ENCODE measurements at regions not wholly inside any gene's neighbourhood (a gene's known extent, or its start where the extent isn't known, plus 50 kb on each side); places are given as distances from the start of the nearest gene placed in this dataset.

GRCh38 chr2:45224321-45224992, 215.2 kb upstream of the SIX2 start:
- DNase-seq (ENCODE audit: low read depth): no peak
- TF ChIP-seq CTCF (IDR thresholded peaks at IDR 0.05; ENCODE audit: low read depth, low read length, missing control alignments): no peak
- in situ Hi-C loops (cut with HindIII; ENCODE audit: low sequenced_read_pairs): no loop called here
- no peak overlapping the region for H3K4me3 ChIP-seq (ENCODE audit: low read depth, low read length)

GRCh38 chr2:45223531-45223930, 214.3 kb upstream of the SIX2 start:
- in situ Hi-C loops (cut with HindIII; ENCODE audit: low sequenced_read_pairs): no loop called here
- TF ChIP-seq CTCF (IDR thresholded peaks at IDR 0.05; ENCODE audit: low read depth, low read length, missing control alignments): no peak
- H3K4me3 ChIP-seq (ENCODE audit: low read depth, low read length): no peak overlapping the region
- DNase-seq (ENCODE audit: low read depth): no peak

- TF ChIP-seq CTCF (IDR thresholded peaks at IDR 0.05; ENCODE audit: low read depth, low read length, missing control alignments): no peak
- H3K4me3 ChIP-seq (ENCODE audit: low read depth, low read length): no peak overlapping the region
- in situ Hi-C loops (cut with HindIII; ENCODE audit: low sequenced_read_pairs): no loop called here
- no peak for DNase-seq (ENCODE audit: low read depth)
These were observed 211.0 kb upstream of the SIX2 start for GRCh38 chr2:45220227-45220626.

GRCh38 chr2:45218931-45219339, 209.7 kb upstream of the SIX2 start:
- in situ Hi-C loops (cut with HindIII; ENCODE audit: low sequenced_read_pairs): no loop called here
- no peak for DNase-seq (ENCODE audit: low read depth)
- H3K4me3 ChIP-seq (ENCODE audit: low read depth, low read length): no peak overlapping the region
- TF ChIP-seq CTCF (IDR thresholded peaks at IDR 0.05; ENCODE audit: low read depth, low read length, missing control alignments): no peak

GRCh38 chr2:45218297-45218696, 209.0 kb upstream of the SIX2 start:
- TF ChIP-seq CTCF (IDR thresholded peaks at IDR 0.05; ENCODE audit: low read depth, low read length, missing control alignments): no peak
- in situ Hi-C loops (cut with HindIII; ENCODE audit: low sequenced_read_pairs): no loop called here
- no peak for DNase-seq (ENCODE audit: low read depth)
- no peak overlapping the region for H3K4me3 ChIP-seq (ENCODE audit: low read depth, low read length)

- in situ Hi-C loops (cut with HindIII; ENCODE audit: low sequenced_read_pairs): no loop called here
- TF ChIP-seq CTCF (IDR thresholded peaks at IDR 0.05; ENCODE audit: low read depth, low read length, missing control alignments): no peak
These were observed 206.9 kb upstream of the SIX2 start for GRCh38 chr2:45216118-45216517.

More at GRCh38 chr2:45216118-45216517, 206.9 kb upstream of the SIX2 start:
- DNase-seq (ENCODE audit: low read depth): no peak
- no peak overlapping the region for H3K4me3 ChIP-seq (ENCODE audit: low read depth, low read length)
